Neural progenitor cell (in vitro differentiated cells): ENCODE measurements at regions not wholly inside any gene's neighbourhood (a gene's known extent, or its start where the extent isn't known, plus 50 kb on each side); places are given as distances from the start of the nearest gene placed in this dataset.

Experiments
- DNase-seq: peaks from one replicate; pipeline ENCODE4 v3.0.0-alpha.2; 2016; ENCODE audit warnings: low spot score
- H2AFZ ChIP-seq: fragments of 200-600 bp; sonication (generic); replicated peaks from 2 replicates; pipeline ENCODE4 v1.6.1; 2016; ENCODE audit warnings: antibody characterized with exemption
- H3F3A ChIP-seq: fragments of 200-600 bp; sonication (generic); 2 replicates; pipeline ENCODE4 v1.6.1; 2016; ENCODE audit warnings: antibody characterized with exemption, low read depth
- H3K27ac ChIP-seq: fragments of 200-600 bp; sonication (generic); 2 replicates; pipeline ENCODE4 v1.5.1; 2016; ENCODE audit warnings: mild to moderate bottlenecking
- H3K27me3 ChIP-seq: fragments of 200-600 bp; sonication (generic); 2 replicates; pipeline ENCODE4 v1.6.1; 2016; ENCODE audit warnings: mild to moderate bottlenecking, moderate library complexity
- H3K36me3 ChIP-seq: fragments of 200-600 bp; sonication (generic); 2 replicates; pipeline ENCODE4 v1.5.1; 2016
- H3K4me1 ChIP-seq: fragments of 200-600 bp; sonication (generic); 2 replicates; pipeline ENCODE4 v1.6.1; 2016; ENCODE audit warnings: mixed run types
- H3K4me2 ChIP-seq: fragments of 200-600 bp; sonication (generic); 2 replicates; pipeline ENCODE4 v1.6.1; 2016
- H3K4me3 ChIP-seq: fragments of 200-600 bp; sonication (generic); 2 replicates; pipeline ENCODE4 v1.5.1; 2016
- H3K79me2 ChIP-seq: fragments of 200-600 bp; sonication (generic); 2 replicates; pipeline ENCODE4 v1.6.1; 2016; ENCODE audit warnings: low read depth
- H3K9ac ChIP-seq: fragments of 200-600 bp; sonication (generic); 2 replicates; pipeline ENCODE4 v1.6.1; 2016
- H3K9me3 ChIP-seq: fragments of 200-600 bp; sonication (generic); 2 replicates; pipeline ENCODE4 v1.5.1; 2016; ENCODE audit warnings: low read depth
- H4K20me1 ChIP-seq: fragments of 200-600 bp; sonication (generic); 2 replicates; pipeline ENCODE4 v1.6.1; 2016; ENCODE audit warnings: low read depth
- H3K27ac Mint-ChIP-seq: 3 replicates; pipeline ENCODE4 v1.8.0; 2021; ENCODE audit warnings: mixed read lengths
- H3K27me3 Mint-ChIP-seq: 2 replicates; pipeline ENCODE4 v1.8.0; 2022; ENCODE audit warnings: low read depth, mild to moderate bottlenecking, inconsistent platforms, moderate library complexity, mixed read lengths; ENCODE audit not compliant: insufficient read depth
- H3K36me3 Mint-ChIP-seq: 3 replicates; pipeline ENCODE4 v1.8.0; 2021; ENCODE audit warnings: mixed read lengths
- H3K4me1 Mint-ChIP-seq: 3 replicates; pipeline ENCODE4 v1.8.0; 2021; ENCODE audit warnings: mixed read lengths
- H3K4me3 Mint-ChIP-seq: 3 replicates; pipeline ENCODE4 v1.8.0; 2021; ENCODE audit warnings: mild to moderate bottlenecking, moderate library complexity, mixed read lengths
- H3K9me3 Mint-ChIP-seq: 3 replicates; pipeline ENCODE4 v1.8.0; 2020; ENCODE audit warnings: mixed read lengths
- CTCF ChIP-seq: fragments of 200-600 bp; sonication (generic); IDR thresholded peaks from 2 replicates; pipeline ENCODE4 v1.5.1; 2017; ENCODE audit warnings: antibody characterized with exemption, mild to moderate bottlenecking
- EZH2 ChIP-seq: fragments of 200-600 bp; sonication (generic); IDR thresholded peaks from 2 replicates; pipeline ENCODE4 v1.6.1; 2017; ENCODE audit warnings: antibody characterized with exemption, mild to moderate bottlenecking, moderate library complexity
- EZH2phosphoT487 ChIP-seq: fragments of 200-600 bp; sonication (generic); IDR thresholded peaks from 2 replicates; pipeline ENCODE4 v1.6.1; 2017; ENCODE audit warnings: antibody characterized with exemption

GRCh38 chr18:64278026-64278425, 129.1 kb upstream of the LINC00305 start:
- H3F3A ChIP-seq = peaks cover 22% of the 10 kb centered on the region

GRCh38 chr18:64276311-64277090, 127.6 kb upstream of the LINC00305 start:
- Mint-ChIP-seq H3K27ac (no peak overlapping the region), H3K27me3 (peaks cover 4% of the 10 kb centered on the region)
- H3K4me3 ChIP-seq = no peak overlapping the region

More at GRCh38 chr18:64278026-64278425, 129.1 kb upstream of the LINC00305 start:
- Mint-ChIP-seq H3K27me3 (peaks cover 8% of the 10 kb centered on the region), H3K4me3 (no peak overlapping the region), H3K4me1 (peaks cover 11% of the 10 kb centered on the region), H3K9me3 (peaks cover 34% of the 10 kb centered on the region), H3K36me3 (no peaks in the 10 kb centered on the region), H3K27ac (no peak overlapping the region)
- Histone ChIP-seq H3K36me3 (no peaks in the 10 kb centered on the region), H4K20me1 (no peaks in the 10 kb centered on the region), H3K4me3 (no peak overlapping the region), H3K27ac (no peak overlapping the region), H3K27me3 (no peaks in the 10 kb centered on the region), H3K9me3 (peaks cover 7% of the 10 kb centered on the region), H3K9ac (no peak overlapping the region), H3K4me2 (no peak overlapping the region), H3K79me2 (no peaks in the 10 kb centered on the region), H3K4me1 (peaks cover 14% of the 10 kb centered on the region), H2AFZ (no peak overlapping the region)
- no peak for DNase-seq
- TF ChIP-seq EZH2 (no peak), CTCF (no peak), EZH2phosphoT487 (no peak)

GRCh38 chr18:64275593-64276300, 126.9 kb upstream of the LINC00305 start:
- Histone ChIP-seq H2AFZ (no peak overlapping the region), H3K4me2 (no peak overlapping the region), H4K20me1 (no peaks in the 10 kb centered on the region), H3K4me1 (peaks cover 27% of the 10 kb centered on the region), H3F3A (peaks cover 29% of the 10 kb centered on the region), H3K9ac (no peak overlapping the region), H3K27ac (no peak overlapping the region), H3K9me3 (peaks cover 5% of the 10 kb centered on the region), H3K79me2 (no peaks in the 10 kb centered on the region), H3K4me3 (no peak overlapping the region), H3K27me3 (no peaks in the 10 kb centered on the region), H3K36me3 (no peaks in the 10 kb centered on the region)
- no peak for DNase-seq
- H3K4me1 Mint-ChIP-seq = peaks cover 25% of the 10 kb centered on the region
- no peaks in the 10 kb centered on the region for H3K36me3 Mint-ChIP-seq
- H3K27ac Mint-ChIP-seq = no peak overlapping the region
- no peak overlapping the region for H3K4me3 Mint-ChIP-seq
- no peak for TF ChIP-seq CTCF
- peaks cover 4% of the 10 kb centered on the region for H3K27me3 Mint-ChIP-seq
- peaks cover 25% of the 10 kb centered on the region for H3K9me3 Mint-ChIP-seq

More at GRCh38 chr18:64276311-64277090, 127.6 kb upstream of the LINC00305 start:
- H3K79me2 ChIP-seq = no peaks in the 10 kb centered on the region
- no peaks in the 10 kb centered on the region for H3K36me3 ChIP-seq
- H3K27me3 ChIP-seq = no peaks in the 10 kb centered on the region
- no peak for DNase-seq
- no peak overlapping the region for H3K9ac ChIP-seq
- Mint-ChIP-seq H3K9me3 (peaks cover 27% of the 10 kb centered on the region), H3K4me1 (peaks cover 23% of the 10 kb centered on the region), H3K4me3 (no peak overlapping the region), H3K36me3 (no peaks in the 10 kb centered on the region)
- TF ChIP-seq EZH2phosphoT487 (no peak), EZH2 (no peak), CTCF (no peak)
- H3K4me1 ChIP-seq = peaks cover 26% of the 10 kb centered on the region
- H3F3A ChIP-seq = peaks cover 29% of the 10 kb centered on the region
- peaks cover 7% of the 10 kb centered on the region for H3K9me3 ChIP-seq
- H3K4me2 ChIP-seq = no peak overlapping the region
- no peak overlapping the region for H2AFZ ChIP-seq
- H3K27ac ChIP-seq = no peak overlapping the region
- no peaks in the 10 kb centered on the region for H4K20me1 ChIP-seq
